Lower leg skin (tissue), 3 donors: ENCODE measurements at regions not wholly inside any gene's neighbourhood (a gene's known extent, or its start where the extent isn't known, plus 50 kb on each side); places are given as distances from the start of the nearest gene placed in this dataset.

Source experiments
- CTCF ChIP-seq, 3 donors: fragments of 450-650 bp; IDR thresholded peaks; one replicate each; pipeline ENCODE4 v1.5.1; 2016; ENCODE audit warnings: antibody characterized with exemption in 3 of 3, mild to moderate bottlenecking in 3 of 3, moderate library complexity in 2 of 3
- POLR2A ChIP-seq, 2 donors: fragments of 450-650 bp; IDR thresholded peaks; one replicate each; pipeline ENCODE4 v1.6.1; 2016 to 2017; ENCODE audit warnings: antibody characterized with exemption in 2 of 2, mild to moderate bottlenecking in 1 of 2, moderate library complexity in 1 of 2

- TF ChIP-seq CTCF (IDR thresholded peaks at IDR 0.05), result no peak
- TF ChIP-seq POLR2A (IDR thresholded peaks at IDR 0.05), result no peak
Observed at GRCh38 chr20:22791877-22792525, 207.6 kb upstream of the FOXA2 start.
